Mucosa of descending colon (tissue), 3 donors: ENCODE measurements at regions not wholly inside any gene's neighbourhood (a gene's known extent, or its start where the extent isn't known, plus 50 kb on each side); places are given as distances from the start of the nearest gene placed in this dataset.

Experiments
- ATAC-seq: fragments of 200-7000 bp; cut with Tn5 transposase; one replicate; pipeline ENCODE4 v1.9.1; 2020; ENCODE audit warnings: mild to moderate bottlenecking, moderate library complexity
- DNase-seq, 3 donors: peaks; one replicate each; pipeline ENCODE4 v3.0.0-alpha.2; 2020
- H3K36me3 ChIP-seq: fragments of 200-600 bp; one replicate; pipeline ENCODE4 v1.8.0; 2021; ENCODE audit warnings: low read depth, mild to moderate bottlenecking
- H3K4me1 ChIP-seq: fragments of 200-600 bp; one replicate; pipeline ENCODE4 v1.8.0; 2021; ENCODE audit warnings: low read depth, mild to moderate bottlenecking
- H3K4me3 ChIP-seq: fragments of 200-600 bp; one replicate; pipeline ENCODE4 v1.8.0; 2021; ENCODE audit warnings: mild to moderate bottlenecking
- H3K9me3 ChIP-seq: fragments of 200-600 bp; one replicate; pipeline ENCODE4 v1.8.0; 2021; ENCODE audit warnings: mild to moderate bottlenecking
- intact Hi-C, 2 donors: fragments of 100-400 bp; cut with DNase I in 1 of 2; cut with micrococcal nuclease in 1 of 2; formaldehyde crosslinking; loops; one replicate each; pipeline versions ENCODE4 v1.11.0 to v1.11.1; 2022; cut with DNase I, micrococcal nuclease
- TF ChIP-seq, protein P1 (sequence below): fragments of 200-600 bp; IDR thresholded peaks from one replicate; pipeline ENCODE4 v1.8.0; 2022; ENCODE audit warnings: antibody characterized with exemption, mild to moderate bottlenecking
- donor health status: DM: no; HTN: no; CAD: no; lungs with moderate emphysema.
- donor health status: DM: no; HTN: no; CAD: no.
- donor health status: DM: no; HTN: yes; CAD: no.

- H3K36me3 ChIP-seq = no peaks in the 10 kb centered on the region
- DNase-seq = no peak
- H3K4me3 ChIP-seq = no peak overlapping the region
- no peaks in the 10 kb centered on the region for H3K4me1 ChIP-seq
- intact Hi-C loops = no loop called here
- TF ChIP-seq, protein P1, sequence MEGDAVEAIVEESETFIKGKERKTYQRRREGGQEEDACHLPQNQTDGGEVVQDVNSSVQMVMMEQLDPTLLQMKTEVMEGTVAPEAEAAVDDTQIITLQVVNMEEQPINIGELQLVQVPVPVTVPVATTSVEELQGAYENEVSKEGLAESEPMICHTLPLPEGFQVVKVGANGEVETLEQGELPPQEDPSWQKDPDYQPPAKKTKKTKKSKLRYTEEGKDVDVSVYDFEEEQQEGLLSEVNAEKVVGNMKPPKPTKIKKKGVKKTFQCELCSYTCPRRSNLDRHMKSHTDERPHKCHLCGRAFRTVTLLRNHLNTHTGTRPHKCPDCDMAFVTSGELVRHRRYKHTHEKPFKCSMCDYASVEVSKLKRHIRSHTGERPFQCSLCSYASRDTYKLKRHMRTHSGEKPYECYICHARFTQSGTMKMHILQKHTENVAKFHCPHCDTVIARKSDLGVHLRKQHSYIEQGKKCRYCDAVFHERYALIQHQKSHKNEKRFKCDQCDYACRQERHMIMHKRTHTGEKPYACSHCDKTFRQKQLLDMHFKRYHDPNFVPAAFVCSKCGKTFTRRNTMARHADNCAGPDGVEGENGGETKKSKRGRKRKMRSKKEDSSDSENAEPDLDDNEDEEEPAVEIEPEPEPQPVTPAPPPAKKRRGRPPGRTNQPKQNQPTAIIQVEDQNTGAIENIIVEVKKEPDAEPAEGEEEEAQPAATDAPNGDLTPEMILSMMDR = no peak
- H3K9me3 ChIP-seq = no peaks in the 10 kb centered on the region
- ATAC-seq = no peak
Observed at GRCh38 chr7:155878250-155878649, 66.0 kb upstream of the SHH start.

DNA sequence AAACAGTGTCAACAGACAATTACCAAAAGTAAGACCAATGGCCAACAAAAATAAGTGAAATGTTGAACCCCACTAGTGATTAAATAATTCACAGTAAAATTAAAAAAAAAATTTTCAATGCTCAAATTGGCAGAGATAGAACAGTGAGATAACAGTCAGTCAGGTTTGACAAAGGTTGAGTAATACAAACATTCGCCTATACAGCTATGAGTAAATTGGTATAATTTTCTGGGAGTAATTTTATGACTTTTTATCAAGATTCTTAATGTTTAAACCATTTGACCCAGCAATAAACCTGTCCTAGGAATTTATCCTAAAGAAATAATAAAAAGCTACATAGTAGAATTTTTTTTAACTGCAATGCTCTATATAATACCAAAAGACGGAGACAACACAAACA, 64.9 kb upstream of the SHH start:
- Histone ChIP-seq H3K4me1 (no peaks in the 10 kb centered on the region), H3K4me3 (no peak overlapping the region), H3K36me3 (no peaks in the 10 kb centered on the region), H3K9me3 (no peaks in the 10 kb centered on the region)
- intact Hi-C loops = no loop called here
- DNase-seq = no peak
- no peak for ATAC-seq
- TF ChIP-seq, protein P1 = no peak

DNA sequence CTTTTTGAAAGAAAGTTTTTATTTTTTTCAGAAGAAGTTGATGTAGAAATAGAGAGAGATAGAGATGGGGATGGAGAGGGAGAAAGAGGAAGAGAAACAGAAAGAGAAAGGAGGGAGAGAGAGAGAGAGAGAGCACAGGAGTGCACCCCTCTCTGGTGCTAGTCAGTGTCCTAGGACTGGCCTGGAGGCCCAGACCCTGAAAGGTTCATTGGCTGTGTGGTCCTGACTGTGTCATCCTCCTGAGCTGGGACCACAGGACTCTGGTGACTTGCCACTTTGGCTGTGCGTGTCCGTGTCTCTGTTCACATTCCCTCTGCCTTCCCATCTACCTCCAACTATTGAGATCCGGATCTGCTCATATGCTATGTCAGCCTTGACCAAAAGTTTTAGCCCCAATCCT, 62.1 kb upstream of the SHH start:
- intact Hi-C loops = no loop called here
- H3K36me3 ChIP-seq = no peaks in the 10 kb centered on the region
- no peaks in the 10 kb centered on the region for H3K9me3 ChIP-seq
- TF ChIP-seq, protein P1 = no peak
- no peak for DNase-seq
- H3K4me3 ChIP-seq = no peak overlapping the region
- H3K4me1 ChIP-seq = no peaks in the 10 kb centered on the region
- no peak for ATAC-seq

DNA sequence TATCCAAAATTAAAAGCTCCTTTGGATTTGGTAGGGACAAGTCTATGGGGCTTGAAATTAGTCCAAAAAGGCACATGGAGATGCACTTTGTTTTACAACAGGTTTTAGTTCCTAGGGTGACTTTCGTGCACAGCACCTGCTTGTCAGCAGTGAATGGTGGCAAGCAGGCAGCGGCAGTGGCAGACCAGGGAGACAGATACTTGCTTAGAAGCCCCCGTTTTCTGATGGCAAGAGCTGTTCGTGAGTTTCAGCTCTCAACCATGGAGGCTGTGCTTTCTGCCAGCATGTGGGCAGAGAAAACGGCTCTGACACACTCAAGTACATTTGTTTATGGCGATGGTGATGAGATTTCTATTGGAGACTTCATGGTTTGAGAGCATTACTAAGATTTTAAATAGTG, 61.7 kb upstream of the SHH start:
- no peak for ATAC-seq

GRCh38 chr7:155872678-155873369, 60.6 kb upstream of the SHH start:
- Histone ChIP-seq H3K4me1 (no peaks in the 10 kb centered on the region), H3K36me3 (no peaks in the 10 kb centered on the region), H3K9me3 (no peaks in the 10 kb centered on the region), H3K4me3 (no peak overlapping the region)
- intact Hi-C loops = no loop called here
- TF ChIP-seq, protein P1 = no peak
- ATAC-seq = no peak
- no peak for DNase-seq

More for the DNA sequence above, 61.7 kb upstream of the SHH start:
- Histone ChIP-seq H3K36me3 (no peaks in the 10 kb centered on the region), H3K9me3 (no peaks in the 10 kb centered on the region), H3K4me3 (no peak overlapping the region), H3K4me1 (no peaks in the 10 kb centered on the region)
- TF ChIP-seq, protein P1 = no peak
- intact Hi-C loops = no loop called here
- no peak for DNase-seq

- Histone ChIP-seq H3K4me1 (peaks cover 2% of the 10 kb centered on the region), H3K4me3 (no peak overlapping the region), H3K9me3 (no peaks in the 10 kb centered on the region), H3K36me3 (no peaks in the 10 kb centered on the region)
- DNase-seq (no peak), ATAC-seq (no peak)
- intact Hi-C loops = no loop called here
- TF ChIP-seq, protein P1 = no peak
Observed at GRCh38 chr7:155871211-155871610, 58.9 kb upstream of the SHH start.
